ENCODE measurements at regions not wholly inside any gene's neighbourhood (a gene's known extent, or its start where the extent isn't known, plus 50 kb on each side); places are given as distances from the start of the nearest gene placed in this dataset.
"Not testable (repeated sequence)": the region's sequence is repeated elsewhere in the genome, so short reads cannot be mapped to it uniquely, and the experiment has no call there.

DNA sequence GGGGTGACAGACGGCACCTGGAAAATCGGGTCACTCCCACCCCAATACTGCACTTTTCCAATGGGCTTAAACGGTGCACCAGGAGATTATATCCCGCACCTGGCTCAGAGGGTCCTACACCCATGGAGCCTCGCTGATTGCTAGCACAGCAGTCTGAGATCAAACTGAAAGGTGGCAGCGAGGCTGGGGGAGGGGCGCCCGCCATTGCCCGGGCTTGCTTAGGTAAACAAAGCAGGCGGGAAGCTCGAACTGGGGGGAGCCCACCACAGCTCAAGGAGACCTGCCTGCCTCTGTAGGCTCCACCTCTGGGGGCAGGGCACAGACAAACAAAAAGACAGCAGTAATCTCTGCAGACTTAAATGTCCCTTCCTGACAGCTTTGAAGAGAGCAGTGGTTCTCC lies 208.1 kb downstream of the SLC38A4 start:
- DNase-seq = not testable (repeated sequence)

DNA sequence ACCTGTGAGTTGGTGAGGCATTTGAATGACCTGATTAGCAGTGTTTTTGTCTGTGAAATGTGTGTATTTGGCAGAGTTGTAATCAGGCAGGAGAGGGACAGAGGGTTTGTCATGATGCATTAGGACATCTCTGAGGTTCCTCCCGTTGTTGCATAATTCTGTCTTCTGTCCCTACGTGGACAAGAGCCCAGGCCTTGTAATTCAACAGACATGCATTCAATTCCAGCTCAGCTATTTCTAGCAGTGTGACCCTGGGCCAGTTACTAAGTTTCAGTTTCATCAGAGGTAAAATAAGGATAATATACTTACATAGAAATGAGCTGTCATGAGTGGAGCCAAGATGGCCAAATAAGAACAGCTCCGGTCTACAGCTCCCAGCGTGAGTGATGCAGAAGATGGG lies 208.6 kb downstream of the SLC38A4 start:
- DNase-seq = no peak

DNA sequence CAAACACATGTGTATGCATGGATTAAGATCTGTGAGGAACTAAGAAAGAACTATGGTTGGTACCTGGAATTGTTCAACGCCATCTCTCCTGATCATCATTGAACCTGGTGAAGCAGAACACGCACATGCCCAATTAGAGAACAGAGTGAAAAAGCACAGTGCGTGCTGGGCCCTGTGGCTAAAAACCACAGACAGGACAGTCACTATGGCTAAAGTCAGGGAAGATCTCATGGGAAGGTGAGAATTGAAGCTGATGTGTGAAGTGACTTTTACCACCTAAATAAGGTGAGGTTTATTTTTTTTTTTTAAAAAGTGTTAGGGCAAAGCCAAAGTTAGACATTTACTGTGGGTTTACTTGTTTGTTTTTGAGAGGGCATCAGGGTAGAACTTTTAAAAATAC lies 215.0 kb downstream of the SLC38A4 start:
- no peak for DNase-seq

DNA sequence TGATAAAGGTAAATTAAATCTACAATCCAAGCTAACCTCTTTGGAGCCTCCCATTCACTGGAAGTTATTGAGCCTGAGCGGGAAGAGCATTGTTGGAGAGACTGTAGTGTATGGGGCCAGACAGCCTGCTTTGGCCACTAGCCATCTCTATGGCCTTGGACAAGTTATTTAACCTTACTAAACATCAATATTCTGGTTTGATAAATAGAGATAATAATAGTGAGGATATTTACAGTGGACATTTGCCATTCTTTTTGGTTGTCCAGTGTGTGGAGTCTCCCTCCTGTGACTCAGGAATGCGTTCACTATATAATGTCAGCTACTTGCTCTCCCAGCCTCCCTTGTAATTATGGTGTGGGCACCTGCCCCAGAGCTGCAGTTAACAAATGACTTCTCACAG lies 216.1 kb downstream of the SLC38A4 start:
- DNase-seq = no peak

DNA sequence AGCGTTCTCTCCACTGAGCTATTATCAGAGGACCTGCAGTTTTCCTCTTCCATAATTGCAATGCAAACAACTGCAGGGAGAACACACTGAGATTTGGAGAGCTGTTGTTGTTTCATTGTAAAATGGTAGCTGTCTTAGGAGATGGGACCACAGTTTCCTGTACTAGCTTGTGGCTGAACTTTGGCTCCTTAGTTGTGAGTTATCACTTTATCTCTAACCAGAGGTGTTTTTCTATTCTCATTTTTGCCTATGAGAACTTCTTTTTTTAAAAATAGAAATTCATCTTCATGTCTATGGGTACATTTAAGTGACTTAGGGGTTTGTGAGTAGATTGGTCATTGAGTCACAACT lies 216.5 kb downstream of the SLC38A4 start:
- DNase-seq = peak in 1 of 5 donors; percentile 62

DNA sequence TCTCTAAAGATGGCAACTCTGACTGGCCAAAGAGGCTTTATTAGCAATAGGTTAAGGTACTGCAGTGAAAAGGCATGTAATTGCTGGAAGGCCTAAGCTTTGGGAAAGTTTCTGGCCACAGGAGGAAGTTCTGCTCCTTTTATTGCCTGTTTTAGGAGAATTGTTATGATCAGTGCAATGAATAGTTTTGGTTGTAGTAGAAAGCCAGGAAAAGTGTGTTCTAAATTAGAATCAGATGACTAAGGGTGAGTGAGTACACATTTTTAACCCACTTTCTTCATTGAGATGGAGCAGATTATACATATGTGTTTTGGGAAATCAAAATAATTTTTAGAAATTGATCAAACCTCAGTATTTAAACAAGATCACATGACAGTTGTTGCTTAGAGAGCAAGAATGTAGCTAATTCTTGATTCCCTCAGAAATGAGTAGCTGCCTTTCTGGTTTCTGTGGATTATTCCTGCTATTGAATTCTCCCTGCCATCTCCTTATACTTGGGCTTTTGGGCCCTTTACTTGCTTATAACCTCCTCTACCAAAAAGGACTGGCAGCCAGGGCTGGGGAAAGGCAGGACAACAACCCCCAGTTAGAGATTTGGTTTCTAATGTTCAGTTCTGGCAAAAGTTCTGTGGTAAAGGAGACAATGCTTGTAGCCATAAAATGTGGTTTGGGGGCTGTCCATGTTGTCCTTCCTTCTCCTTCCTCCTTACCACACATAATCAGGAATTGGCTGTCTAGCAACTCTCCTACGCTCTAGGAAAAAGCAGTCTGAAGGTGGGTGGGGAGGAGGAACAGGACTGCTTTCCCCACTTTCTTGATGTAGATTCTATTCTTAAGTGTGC lies 217.1 kb downstream of the SLC38A4 start:
- DNase-seq = no peak

DNA sequence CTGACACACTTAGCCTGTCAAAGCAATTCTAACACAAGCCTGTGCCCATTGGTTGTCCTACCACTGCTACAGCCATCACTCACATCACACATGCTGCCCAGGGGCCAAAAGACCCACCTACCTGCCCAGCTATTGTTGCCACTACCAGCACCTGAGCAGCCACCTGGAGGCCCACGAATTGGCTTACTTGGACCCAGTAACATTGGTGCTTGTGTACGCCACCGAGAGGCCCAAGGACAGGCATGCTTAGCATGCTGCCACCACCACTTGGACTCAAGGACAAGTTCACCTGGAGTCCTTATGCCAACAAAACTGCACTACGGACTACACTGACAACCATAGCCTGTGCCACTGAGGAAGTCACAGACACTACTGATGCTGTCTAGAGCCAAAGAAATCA lies 221.1 kb downstream of the SLC38A4 start:
- no peak for DNase-seq

DNA sequence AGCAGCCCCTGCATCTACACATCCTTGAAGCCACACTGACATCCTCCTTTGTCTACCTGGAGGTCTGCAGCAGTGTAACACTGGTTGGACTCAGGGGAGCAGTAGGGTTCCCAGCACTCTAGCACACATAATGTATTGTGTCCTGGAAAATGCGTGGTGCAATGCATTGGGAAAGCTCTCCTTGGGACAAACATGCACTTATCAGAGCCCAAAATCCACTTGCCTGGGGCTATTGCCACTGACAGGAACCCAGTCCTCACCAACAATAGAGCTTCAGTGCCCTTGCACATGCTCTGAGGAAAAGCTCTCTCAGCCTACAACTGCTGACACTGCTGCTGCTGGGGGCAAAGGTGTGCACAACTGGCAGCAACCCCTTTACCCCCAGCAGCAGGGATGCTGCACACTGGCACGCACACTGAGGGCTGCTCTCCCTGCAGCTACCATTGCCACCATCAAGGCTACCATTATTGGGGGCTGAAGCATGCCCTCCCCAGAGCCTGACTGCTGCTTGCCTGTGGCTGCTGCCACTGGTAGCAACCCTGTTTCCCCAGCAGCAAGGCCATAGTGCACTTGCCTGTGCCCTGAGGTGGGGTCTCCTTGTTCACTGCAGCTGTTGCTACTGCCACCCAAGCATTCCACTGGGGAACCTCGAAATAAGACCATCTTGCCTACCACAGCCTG lies 221.9 kb downstream of the SLC38A4 start:
- DNase-seq = no peak

DNA sequence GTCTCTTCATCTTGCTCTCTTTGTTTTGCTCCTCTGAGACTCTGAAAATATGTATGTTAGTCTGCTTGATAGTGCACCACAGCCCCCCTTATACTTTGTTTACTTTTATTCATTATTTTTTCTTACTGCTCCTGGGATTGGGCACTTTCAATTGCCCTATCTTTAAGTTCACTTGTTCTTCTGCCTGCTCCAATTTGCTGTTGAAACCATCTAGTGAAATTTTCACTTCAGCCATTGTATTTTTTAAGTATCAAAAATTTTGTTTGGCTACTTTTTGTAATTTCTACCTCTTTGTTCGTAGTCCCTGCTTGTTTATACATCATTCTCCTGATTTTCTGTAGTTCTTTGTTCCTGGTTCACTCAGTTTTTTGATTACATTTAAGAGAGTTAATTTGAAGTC lies 223.3 kb downstream of the SLC38A4 start:
- no peak for DNase-seq

DNA sequence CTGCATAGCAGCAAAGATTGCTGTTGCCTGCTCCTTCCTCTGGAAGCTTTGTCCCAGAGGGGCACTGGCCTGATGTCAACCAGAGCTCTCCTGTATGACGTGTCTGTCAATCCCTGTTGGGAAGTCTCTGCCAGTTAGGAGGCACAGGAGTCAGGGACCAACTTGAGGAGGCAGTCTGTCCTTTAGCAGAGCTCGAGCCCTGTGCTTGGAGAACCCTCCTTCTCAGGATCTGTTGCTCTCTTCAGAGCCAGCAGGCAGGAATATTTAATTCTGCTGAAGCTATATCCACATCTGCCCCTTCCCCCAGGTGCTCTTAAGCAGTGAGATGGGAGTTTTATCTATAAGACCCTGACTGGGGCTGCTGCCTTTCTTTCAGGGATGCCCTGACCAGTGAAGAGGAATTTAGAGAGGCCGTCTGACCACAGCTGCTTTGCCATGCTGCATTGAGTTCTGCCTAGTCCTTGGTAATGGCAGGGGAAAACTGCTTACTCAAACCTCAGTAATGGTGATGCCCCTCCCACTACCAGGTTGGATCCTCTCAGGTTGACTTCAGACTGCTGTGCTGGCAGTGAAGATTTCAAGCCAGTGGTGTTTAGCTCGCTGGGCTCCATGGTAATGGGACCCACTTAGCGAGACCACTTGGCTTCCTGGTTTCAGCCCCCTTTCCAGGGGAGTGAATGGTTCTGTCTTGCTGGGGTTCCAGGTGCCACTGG lies 218.6 kb upstream of the SLC38A2 start:
- DNase-seq = no peak

DNA sequence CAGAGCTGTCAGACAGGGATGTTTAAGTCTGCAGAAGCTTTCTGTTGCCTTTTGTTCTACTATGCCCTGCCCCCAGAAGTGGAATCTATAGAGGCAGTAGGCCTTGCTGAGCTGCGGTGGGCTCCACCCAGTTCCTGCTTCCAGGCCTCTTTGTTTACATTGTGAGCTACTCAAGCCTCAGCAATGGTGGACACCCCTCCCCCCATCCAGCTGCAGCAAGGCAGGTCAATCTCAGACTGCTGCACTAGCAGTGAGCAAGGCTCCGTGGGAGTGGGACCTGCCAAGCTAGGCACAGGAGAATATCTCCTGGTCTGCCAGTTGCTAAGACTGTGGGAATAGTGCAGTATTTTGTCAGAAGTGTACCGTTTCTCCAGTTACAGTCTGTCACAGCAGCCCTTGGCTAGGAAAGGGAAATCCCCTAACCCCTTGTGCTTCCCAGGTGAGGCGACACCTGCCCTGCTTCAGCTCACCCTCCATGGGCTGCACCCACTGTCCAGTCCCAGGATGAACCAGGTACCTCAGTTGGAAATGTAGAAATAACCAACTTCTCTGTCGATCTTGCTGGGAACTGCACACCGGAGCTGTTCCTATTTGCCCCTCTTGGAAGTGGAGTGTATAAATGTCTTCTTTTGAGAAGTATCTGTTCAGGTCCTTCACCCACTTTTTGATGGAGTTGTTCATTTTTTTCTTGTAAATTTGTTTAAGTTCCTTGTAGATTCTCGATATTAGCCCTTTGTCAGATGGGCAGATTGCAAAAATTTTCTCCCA lies 213.5 kb upstream of the SLC38A2 start:
- DNase-seq = peak in 3 of 5 donors; percentile 15 to 82 (median 24)

DNA sequence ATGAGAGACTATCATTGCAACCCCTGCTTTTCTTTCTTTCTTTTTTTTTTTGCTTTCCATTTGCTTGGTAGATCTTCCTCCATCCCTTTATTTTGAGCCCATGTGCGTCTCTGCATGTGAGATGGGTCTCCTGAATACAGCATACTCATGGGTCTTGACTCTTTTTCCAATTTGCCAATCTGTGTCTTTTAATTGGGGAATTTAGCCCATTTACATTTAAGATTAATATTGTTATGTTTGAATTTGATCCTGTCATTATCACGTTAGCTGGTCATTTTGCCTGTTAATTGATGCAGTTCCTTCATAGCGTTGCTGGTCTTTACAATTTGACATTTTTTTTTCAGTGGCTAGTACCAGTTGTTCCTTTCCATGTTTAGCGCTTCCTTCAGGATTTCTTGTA lies 211.5 kb upstream of the SLC38A2 start:
- DNase-seq = not testable (repeated sequence)

DNA sequence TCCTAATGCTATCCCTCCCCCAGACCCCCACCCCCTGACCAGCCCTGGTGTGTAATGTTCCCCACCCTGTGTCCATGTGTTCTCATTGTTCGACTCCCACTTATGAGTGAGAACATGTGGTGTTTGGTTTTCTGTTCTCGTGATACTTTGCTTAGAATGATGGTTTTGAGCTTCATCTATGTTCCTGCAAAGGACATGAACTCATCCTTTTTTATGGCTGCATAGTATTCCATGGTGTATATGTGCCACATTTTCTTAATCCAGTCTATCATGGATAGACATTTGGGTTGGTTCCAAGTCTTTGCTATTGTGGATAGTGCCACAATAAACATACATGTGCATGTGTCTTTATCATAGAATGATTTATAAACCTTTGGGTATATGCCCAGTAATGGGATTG lies 209.4 kb upstream of the SLC38A2 start:
- not testable (repeated sequence) for DNase-seq

DNA sequence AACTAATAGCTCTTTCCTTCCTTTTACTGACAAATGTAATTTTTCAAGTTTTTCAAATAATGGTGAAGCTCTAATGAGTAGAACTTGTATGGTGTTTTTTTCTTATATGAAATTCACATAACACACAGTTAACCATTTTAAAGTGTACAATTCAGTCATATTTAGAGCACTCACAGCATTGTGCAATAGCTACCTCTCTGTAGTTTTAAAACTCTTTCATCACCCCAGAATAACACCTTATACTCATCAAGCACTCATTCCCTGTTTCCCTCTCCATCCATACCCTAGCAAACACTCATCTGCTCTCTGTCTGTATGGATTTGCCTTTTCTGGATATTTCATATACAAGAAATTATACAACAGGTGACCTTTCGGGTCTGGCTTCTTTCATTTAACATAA lies 207.9 kb upstream of the SLC38A2 start:
- DNase-seq = no peak

DNA sequence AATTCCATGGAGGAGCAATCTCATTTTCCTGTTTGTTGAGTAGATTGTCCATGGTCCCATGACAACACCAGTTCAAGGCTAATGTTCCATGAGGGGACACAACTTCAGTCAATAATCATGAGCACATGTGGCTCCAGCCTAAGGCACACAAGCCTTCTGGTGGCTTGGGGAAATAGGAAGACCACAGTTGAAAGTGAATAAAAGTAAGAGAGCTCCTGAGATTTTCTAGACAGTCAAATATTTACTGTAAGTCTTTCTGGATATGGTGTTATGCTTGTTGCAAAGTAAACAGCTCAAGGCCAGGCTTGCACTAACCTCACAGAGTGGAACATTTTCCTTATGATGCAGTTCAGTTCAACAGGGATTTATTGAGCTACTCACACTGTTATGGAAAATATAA lies 206.9 kb upstream of the SLC38A2 start:
- DNase-seq = no peak

DNA sequence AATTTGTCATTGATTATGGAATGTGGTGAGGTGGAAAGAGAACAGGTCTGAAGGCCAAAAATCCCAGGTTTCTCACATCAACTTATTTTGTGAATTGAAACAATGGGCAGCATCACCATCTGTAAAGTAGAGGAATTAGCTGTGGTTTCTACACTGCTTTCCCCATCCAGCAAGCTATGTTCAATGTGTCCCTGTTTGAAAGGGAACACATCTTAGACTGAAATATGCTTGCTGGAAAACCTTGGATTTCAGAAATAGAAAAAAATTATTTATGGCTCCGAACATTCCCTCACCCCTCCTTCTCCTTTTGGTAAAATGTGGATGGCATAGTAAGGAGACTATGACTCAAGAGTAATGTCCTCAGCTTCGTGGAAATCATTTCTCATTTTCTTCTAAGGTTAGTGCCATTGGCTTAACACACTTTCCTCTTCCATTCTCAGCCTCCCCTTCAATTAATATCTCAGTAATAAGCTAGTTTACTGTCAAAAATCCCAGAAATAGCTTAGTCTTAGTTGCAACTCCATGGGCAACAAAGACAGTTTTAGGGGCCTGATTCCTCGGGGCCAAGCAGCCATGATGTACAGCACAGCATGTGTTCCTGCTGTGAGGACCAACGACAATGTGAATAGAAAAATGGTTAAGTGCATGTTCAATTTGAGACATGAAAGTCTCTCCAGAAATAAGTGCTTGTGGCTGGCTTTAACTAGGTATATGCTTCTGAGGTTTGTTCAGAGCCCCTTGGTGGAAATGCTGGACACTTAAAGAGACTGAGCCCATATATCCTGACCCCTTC lies 205.8 kb upstream of the SLC38A2 start:
- no peak for DNase-seq

DNA sequence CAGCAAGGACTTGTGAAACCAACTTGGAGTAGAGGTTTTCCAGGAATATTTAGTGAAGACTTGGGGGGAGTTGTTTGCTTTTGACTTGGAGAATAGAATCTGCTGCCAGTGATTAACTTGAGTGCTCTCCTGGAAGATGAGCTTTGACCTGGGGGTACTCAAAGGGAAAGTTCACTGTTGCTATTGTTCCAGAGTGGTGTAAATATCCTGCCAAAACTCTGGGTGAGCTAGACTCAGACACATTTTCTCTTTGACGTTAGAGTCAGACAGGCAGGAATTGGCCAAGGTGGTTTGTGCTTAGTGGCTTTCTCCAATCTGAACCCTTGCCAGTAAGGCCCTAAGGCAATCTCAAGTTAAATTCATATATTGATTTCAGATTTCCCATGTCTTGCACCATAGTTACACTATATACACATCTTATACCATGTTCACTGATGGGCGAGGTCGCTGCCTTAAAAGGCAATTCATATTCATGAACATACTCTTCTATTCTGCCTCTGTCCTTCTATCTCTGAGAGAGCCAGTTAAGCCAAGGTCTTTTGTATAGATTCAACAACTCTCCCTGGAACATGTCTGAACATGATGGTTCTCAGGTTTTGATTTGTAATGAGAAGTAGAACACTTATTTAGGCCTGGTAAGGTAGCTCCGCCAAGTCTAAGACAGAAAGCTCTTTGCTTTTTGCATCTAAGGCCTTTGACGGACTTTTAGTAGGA lies 204.6 kb upstream of the SLC38A2 start:
- no peak for DNase-seq

DNA sequence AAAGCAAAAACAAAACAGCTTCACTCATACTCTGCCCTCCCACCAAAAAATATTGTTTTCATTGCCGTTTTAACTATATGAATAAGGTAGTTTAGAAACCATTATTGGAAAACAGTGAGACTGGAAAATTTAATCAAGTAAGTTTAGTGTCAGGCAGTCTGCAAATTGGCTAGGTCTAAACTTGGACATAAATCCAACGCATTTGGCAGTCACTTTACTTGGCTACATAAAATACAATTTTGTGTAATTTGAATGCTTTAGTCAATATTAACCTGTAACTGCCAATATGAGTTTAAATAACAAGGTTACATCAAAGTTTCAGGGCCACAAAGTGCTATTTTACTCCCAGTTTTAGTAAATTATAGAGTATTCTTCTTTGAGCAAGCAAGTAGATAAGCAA lies 202.3 kb upstream of the SLC38A2 start:
- DNase-seq = no peak

DNA sequence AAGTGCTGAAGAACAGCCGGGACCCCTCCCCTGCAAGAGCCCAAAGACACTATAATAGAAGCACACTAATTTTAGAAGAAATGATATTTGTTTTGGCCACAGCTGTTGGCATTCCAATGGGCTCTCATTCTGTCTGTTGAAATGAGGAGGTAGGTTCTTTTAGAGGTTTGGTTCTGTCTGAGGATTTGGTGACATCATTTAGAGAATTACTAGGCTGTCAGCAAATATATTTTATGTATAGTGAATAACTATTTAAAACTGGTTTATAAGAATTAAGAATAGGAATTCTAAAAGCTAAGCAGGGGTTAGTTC lies 200.7 kb upstream of the SLC38A2 start:
- no peak for DNase-seq

DNA sequence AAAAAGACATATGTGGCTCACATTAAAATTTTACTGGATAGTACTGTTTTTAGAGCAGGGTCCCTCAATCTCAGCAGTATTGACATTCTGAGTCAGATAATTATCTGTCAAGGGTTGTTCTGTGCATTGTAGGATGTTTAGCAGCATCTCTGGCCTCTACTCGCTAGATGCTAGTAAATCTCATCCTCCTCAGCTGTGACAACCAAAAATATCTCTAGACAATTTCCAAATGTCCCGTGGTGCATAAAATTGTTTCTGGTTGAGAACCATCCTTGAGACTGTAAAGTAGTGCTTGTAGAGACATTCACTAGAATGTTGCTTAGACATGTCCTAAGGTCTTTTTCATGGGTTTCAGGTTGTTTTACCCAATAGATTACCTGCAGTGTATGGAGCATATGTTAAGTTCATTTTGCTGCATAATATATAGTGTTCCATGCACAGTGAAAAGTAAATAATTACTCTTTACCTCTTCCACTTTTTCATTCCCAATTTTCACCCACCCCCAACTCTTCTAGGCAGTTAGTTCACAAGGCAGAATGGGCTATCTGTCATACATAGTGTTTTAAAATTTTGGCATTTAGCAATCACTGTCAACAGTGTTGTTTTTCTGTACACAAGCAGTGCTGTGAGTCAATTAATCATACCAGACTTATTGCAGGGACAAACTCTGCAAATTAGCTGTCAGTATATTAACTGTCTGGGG lies 200.2 kb upstream of the SLC38A2 start:
- no peak for DNase-seq

DNA sequence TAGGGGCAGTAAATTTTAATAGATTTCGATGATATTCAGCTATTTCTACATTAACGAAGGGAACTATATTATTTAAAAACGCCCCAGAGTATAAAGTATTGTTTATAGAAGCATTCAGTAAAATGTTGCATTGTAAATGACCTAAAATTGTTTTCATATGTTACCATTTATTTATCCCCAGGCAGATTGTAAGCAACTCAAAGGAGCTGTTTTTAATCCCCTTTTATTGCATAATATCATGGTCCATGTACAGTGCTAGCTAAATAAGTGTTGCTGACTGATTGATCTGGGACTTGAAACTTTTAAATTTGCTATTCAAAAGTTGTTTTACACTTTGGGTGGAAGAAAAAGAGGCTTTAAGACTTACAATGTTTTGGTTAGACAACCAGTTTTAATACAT lies 199.0 kb upstream of the SLC38A2 start:
- DNase-seq = no peak
